Gastrocnemius medialis (tissue), 4 donors: ENCODE measurements at regions not wholly inside any gene's neighbourhood (a gene's known extent, or its start where the extent isn't known, plus 50 kb on each side); places are given as distances from the start of the nearest gene placed in this dataset.

Experiments
- POLR2A ChIP-seq, 2 donors: fragments of 450-650 bp; IDR thresholded peaks; one replicate each; pipeline ENCODE4 v1.6.1; 2017; ENCODE audit warnings: antibody characterized with exemption in 2 of 2, mild to moderate bottlenecking in 2 of 2, moderate library complexity in 2 of 2
- TF ChIP-seq, protein P1 (sequence below), 5 experiments: fragments of 450-650 bp in 3 of 5; fragments of 200-600 bp in 2 of 5; sonication (generic) in 2 of 5; IDR thresholded peaks in 4 of 5; conservative IDR thresholded peaks in 1 of 5; 1 replicate in 4 of 5; 2 replicates in 1 of 5; pipeline ENCODE4 v1.5.1; 2016 to 2019; ENCODE audit warnings: antibody characterized with exemption in 5 of 5, mild to moderate bottlenecking in 3 of 5, moderate library complexity in 3 of 5

DNA sequence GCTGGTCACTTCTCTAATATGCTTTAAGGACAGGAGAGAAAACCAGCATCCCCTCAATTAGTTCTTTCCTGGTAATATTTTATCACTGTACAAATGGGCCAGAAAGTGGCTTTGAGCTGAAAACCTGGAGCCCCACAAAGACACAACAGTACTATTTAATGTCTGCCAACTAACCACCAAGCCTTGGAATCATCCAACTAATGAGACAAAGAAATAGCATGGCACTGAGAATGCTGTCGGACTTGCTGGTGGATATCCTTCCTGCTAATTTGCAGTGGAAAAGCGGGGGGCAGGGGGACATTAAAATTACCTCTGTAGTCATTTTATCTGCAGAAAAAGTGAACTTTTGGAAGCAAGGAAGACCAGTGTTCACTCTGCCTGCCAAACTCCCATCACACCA lies 288.5 kb downstream of the KBTBD8 start:
- no peak for TF ChIP-seq POLR2A (IDR thresholded peaks at IDR 0.05)
- TF ChIP-seq, protein P1, sequence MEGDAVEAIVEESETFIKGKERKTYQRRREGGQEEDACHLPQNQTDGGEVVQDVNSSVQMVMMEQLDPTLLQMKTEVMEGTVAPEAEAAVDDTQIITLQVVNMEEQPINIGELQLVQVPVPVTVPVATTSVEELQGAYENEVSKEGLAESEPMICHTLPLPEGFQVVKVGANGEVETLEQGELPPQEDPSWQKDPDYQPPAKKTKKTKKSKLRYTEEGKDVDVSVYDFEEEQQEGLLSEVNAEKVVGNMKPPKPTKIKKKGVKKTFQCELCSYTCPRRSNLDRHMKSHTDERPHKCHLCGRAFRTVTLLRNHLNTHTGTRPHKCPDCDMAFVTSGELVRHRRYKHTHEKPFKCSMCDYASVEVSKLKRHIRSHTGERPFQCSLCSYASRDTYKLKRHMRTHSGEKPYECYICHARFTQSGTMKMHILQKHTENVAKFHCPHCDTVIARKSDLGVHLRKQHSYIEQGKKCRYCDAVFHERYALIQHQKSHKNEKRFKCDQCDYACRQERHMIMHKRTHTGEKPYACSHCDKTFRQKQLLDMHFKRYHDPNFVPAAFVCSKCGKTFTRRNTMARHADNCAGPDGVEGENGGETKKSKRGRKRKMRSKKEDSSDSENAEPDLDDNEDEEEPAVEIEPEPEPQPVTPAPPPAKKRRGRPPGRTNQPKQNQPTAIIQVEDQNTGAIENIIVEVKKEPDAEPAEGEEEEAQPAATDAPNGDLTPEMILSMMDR (IDR thresholded peaks at IDR 0.05 in 4 of 5, conservative IDR thresholded peaks at IDR 0.05 in 1 of 5): no peak
